ENCODE measurements at regions not wholly inside any gene's neighbourhood (a gene's known extent, or its start where the extent isn't known, plus 50 kb on each side); places are given as distances from the start of the nearest gene placed in this dataset.

- no peaks in the 10 kb centered on the region for H3K36me3 Mint-ChIP-seq (ENCODE audit: insufficient read depth, unreplicated experiment)
- peak; percentile 22 for DNase-seq (ENCODE audit: unreplicated experiment)
- BruUV-seq (replicated peaks): no TSS peak
- H3K4me1 Mint-ChIP-seq (ENCODE audit: insufficient read depth, unreplicated experiment): peaks cover 7% of the 10 kb centered on the region
- peak; percentile 34 for TF ChIP-seq CTCF (IDR thresholded peaks at IDR 0.05; ENCODE audit: unreplicated experiment)
- H3K27ac Mint-ChIP-seq (ENCODE audit: low read depth, unreplicated experiment): no peak overlapping the region
- no peak overlapping the region for H3K4me3 Mint-ChIP-seq (ENCODE audit: unreplicated experiment)
- CTCF ChIA-PET: interaction anchor here (0.6 to 1.8 kb wide), 12 partner anchors 9 to 1037 kb away, joined by 3 to 7 read pairs (median 4); no protein-coding TSS in a partner anchor
- H3K9me3 Mint-ChIP-seq (ENCODE audit: unreplicated experiment): peaks cover 9% of the 10 kb centered on the region
- no peaks in the 10 kb centered on the region for H3K27me3 Mint-ChIP-seq (ENCODE audit: insufficient read depth, unreplicated experiment)
- intact Hi-C loops (cut with micrococcal nuclease): loop anchor here (10.0 kb wide), 2 partner anchors 431 to 581 kb away; partner anchors contain the start of gene TLE1
- POLR2A ChIA-PET: interaction anchor here (0.8 kb wide), 1 partner anchor 9 kb away, joined by 3 read pairs; no protein-coding TSS in a partner anchor
These were observed 585.5 kb downstream of the TLE1 start for GRCh38 chr9:81103597-81104471.

GRCh38 chr9:81097131-81097847 lies 592.1 kb downstream of the TLE1 start:
- no peak for DNase-seq (ENCODE audit: unreplicated experiment)
- H3K4me1 Mint-ChIP-seq (ENCODE audit: insufficient read depth, unreplicated experiment): peaks cover 1% of the 10 kb centered on the region
- no peak for TF ChIP-seq CTCF (IDR thresholded peaks at IDR 0.05; ENCODE audit: unreplicated experiment)
- H3K27me3 Mint-ChIP-seq (ENCODE audit: insufficient read depth, unreplicated experiment): no peaks in the 10 kb centered on the region
- intact Hi-C loops (cut with micrococcal nuclease): no loop called here
- CTCF ChIA-PET: no interaction called here
- POLR2A ChIA-PET: interaction anchor here (1.0 kb wide), 1 partner anchor 11 kb away, joined by 3 read pairs; no protein-coding TSS in a partner anchor
- no TSS peak for BruUV-seq (replicated peaks)
- peaks cover 9% of the 10 kb centered on the region for H3K9me3 Mint-ChIP-seq (ENCODE audit: unreplicated experiment)
- H3K27ac Mint-ChIP-seq (ENCODE audit: low read depth, unreplicated experiment): no peak overlapping the region
- H3K36me3 Mint-ChIP-seq (ENCODE audit: insufficient read depth, unreplicated experiment): no peaks in the 10 kb centered on the region
- no peak overlapping the region for H3K4me3 Mint-ChIP-seq (ENCODE audit: unreplicated experiment)

- no peak for DNase-seq (ENCODE audit: unreplicated experiment)
- ChIA-PET CTCF (no interaction called here), POLR2A (interaction anchor here (0.7 to 1.0 kb wide), 2 partner anchors 12 to 16 kb away, joined by 3 read pairs; no protein-coding TSS in a partner anchor)
- BruUV-seq (replicated peaks): no TSS peak
- TF ChIP-seq CTCF (IDR thresholded peaks at IDR 0.05; ENCODE audit: unreplicated experiment): no peak
- intact Hi-C loops (cut with micrococcal nuclease): no loop called here
- Mint-ChIP-seq H3K4me3 (ENCODE audit: unreplicated experiment) (no peak overlapping the region), H3K36me3 (ENCODE audit: insufficient read depth, unreplicated experiment) (no peaks in the 10 kb centered on the region), H3K27me3 (ENCODE audit: insufficient read depth, unreplicated experiment) (no peaks in the 10 kb centered on the region), H3K9me3 (ENCODE audit: unreplicated experiment) (peaks cover 9% of the 10 kb centered on the region), H3K4me1 (ENCODE audit: insufficient read depth, unreplicated experiment) (peaks cover 6% of the 10 kb centered on the region), H3K27ac (ENCODE audit: low read depth, unreplicated experiment) (no peak overlapping the region)
These were observed 592.7 kb downstream of the TLE1 start for GRCh38 chr9:81096625-81097024.

- H3K27ac Mint-ChIP-seq (ENCODE audit: low read depth, unreplicated experiment): no peak overlapping the region
- no peak for TF ChIP-seq CTCF (IDR thresholded peaks at IDR 0.05; ENCODE audit: unreplicated experiment)
These were observed 597.3 kb downstream of the TLE1 start for GRCh38 chr9:81092057-81092456.

More at GRCh38 chr9:81092057-81092456, 597.3 kb downstream of the TLE1 start:
- BruUV-seq (replicated peaks): no TSS peak
- Mint-ChIP-seq H3K36me3 (ENCODE audit: insufficient read depth, unreplicated experiment) (no peaks in the 10 kb centered on the region), H3K27me3 (ENCODE audit: insufficient read depth, unreplicated experiment) (no peaks in the 10 kb centered on the region), H3K4me3 (ENCODE audit: unreplicated experiment) (no peak overlapping the region), H3K4me1 (ENCODE audit: insufficient read depth, unreplicated experiment) (peaks cover 6% of the 10 kb centered on the region), H3K9me3 (ENCODE audit: unreplicated experiment) (no peaks in the 10 kb centered on the region)
- ChIA-PET CTCF (interaction anchor here (0.6 kb wide), 2 partner anchors 18 to 564 kb away, joined by 3 read pairs; no protein-coding TSS in a partner anchor), POLR2A (no interaction called here)
- DNase-seq (ENCODE audit: unreplicated experiment): peak; percentile 38
- intact Hi-C loops (cut with micrococcal nuclease): no loop called here

Data from MCF 10A (cell line).